HepG2 (cell line): ENCODE measurements at regions not wholly inside any gene's neighbourhood (a gene's known extent, or its start where the extent isn't known, plus 50 kb on each side); places are given as distances from the start of the nearest gene placed in this dataset.

ENCODE experiments used
- ETV6 ChIP-seq: sonication (generic); formaldehyde crosslinking; conservative IDR thresholded peaks from 2 replicates; pipeline ENCODE4 v1.4.0; 2020; ENCODE audit warnings: missing genetic modification reagents
- SMC3 ChIP-seq: IDR thresholded peaks from 2 replicates; pipeline ENCODE4 v1.6.1; 2011; ENCODE audit warnings: low read length, improper control_type of control experiment
- TP53 ChIP-seq: sonication (generic); formaldehyde crosslinking; conservative IDR thresholded peaks from 2 replicates; pipeline ENCODE4 v1.4.0; 2020; ENCODE audit warnings: missing genetic modification reagents
- ZNF3 ChIP-seq: IDR thresholded peaks from 2 replicates; pipeline ENCODE4 v1.7.0; 2017; ENCODE audit warnings: inconsistent platforms
- ZNF44 ChIP-seq: sonication (generic); formaldehyde crosslinking; IDR thresholded peaks from 2 replicates; pipeline ENCODE4 v1.5.1; 2020; ENCODE audit warnings: mild to moderate bottlenecking, missing genetic modification reagents

DNA sequence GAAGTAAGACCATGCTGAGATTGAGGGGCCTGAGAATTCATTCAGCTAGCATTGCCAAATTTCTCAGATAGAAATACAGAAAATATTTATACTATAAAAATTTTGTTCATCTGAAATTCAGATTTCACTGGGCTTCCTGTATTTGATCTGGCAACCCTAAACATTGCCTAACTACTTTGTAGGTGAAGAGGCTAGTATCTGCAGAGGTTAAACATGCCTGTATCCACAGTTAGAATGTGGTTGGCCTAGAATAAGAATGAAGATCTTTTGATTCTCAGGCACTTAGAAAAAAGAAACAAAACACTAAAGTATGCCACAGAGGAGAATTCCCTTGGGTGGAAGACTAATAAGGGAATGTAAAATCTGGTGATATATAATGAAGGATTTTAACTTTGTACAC lies 189.0 kb downstream of the DIPK2A start:
- TF ChIP-seq ETV6 (no peak), SMC3 (no peak), ZNF3 (CRISPR knock-in tag) (no peak), TP53 (no peak), ZNF44 (CRISPR knock-in tag) (no peak)
